Activated naive CD8-positive, alpha-beta T cell (primary cell): ENCODE measurements at regions not wholly inside any gene's neighbourhood (a gene's known extent, or its start where the extent isn't known, plus 50 kb on each side); places are given as distances from the start of the nearest gene placed in this dataset.

Source experiments
- H3K27ac Mint-ChIP-seq: one replicate; pipeline ENCODE4 v1.8.0; 2021; ENCODE audit warnings: mixed read lengths
- H3K27me3 Mint-ChIP-seq: one replicate; pipeline ENCODE4 v1.8.0; 2021; ENCODE audit warnings: mixed read lengths
- H3K36me3 Mint-ChIP-seq: one replicate; pipeline ENCODE4 v1.8.0; 2021; ENCODE audit warnings: mixed read lengths
- H3K4me1 Mint-ChIP-seq: one replicate; pipeline ENCODE4 v1.8.0; 2021; ENCODE audit warnings: low read depth, mixed read lengths
- H3K4me3 Mint-ChIP-seq: one replicate; pipeline ENCODE4 v1.8.0; 2021; ENCODE audit warnings: mild to moderate bottlenecking, mixed read lengths
- H3K9me3 Mint-ChIP-seq: one replicate; pipeline ENCODE4 v1.8.0; 2021; ENCODE audit warnings: low read depth, mixed read lengths

GRCh38 chr14:39877577-39878190, 445.5 kb upstream of the FBXO33 start:
- H3K27me3 Mint-ChIP-seq, result no peaks in the 10 kb centered on the region
- H3K36me3 Mint-ChIP-seq, result peaks cover 2% of the 10 kb centered on the region
- H3K4me3 Mint-ChIP-seq, result no peak overlapping the region
- peaks cover 7% of the 10 kb centered on the region for H3K4me1 Mint-ChIP-seq
- no peaks in the 10 kb centered on the region for H3K9me3 Mint-ChIP-seq
- no peak overlapping the region for H3K27ac Mint-ChIP-seq

GRCh38 chr14:39876916-39877315, 444.7 kb upstream of the FBXO33 start:
- H3K36me3 Mint-ChIP-seq, result peaks cover 2% of the 10 kb centered on the region
- H3K9me3 Mint-ChIP-seq, result no peaks in the 10 kb centered on the region
- H3K27me3 Mint-ChIP-seq, result no peaks in the 10 kb centered on the region
- H3K27ac Mint-ChIP-seq, result no peak overlapping the region
- H3K4me3 Mint-ChIP-seq, result no peak overlapping the region
- H3K4me1 Mint-ChIP-seq, result peaks cover 7% of the 10 kb centered on the region

- H3K9me3 Mint-ChIP-seq, result no peaks in the 10 kb centered on the region
- no peaks in the 10 kb centered on the region for H3K27me3 Mint-ChIP-seq
- H3K4me1 Mint-ChIP-seq, result peaks cover 7% of the 10 kb centered on the region
- no peak overlapping the region for H3K27ac Mint-ChIP-seq
- H3K36me3 Mint-ChIP-seq, result no peaks in the 10 kb centered on the region
- no peak overlapping the region for H3K4me3 Mint-ChIP-seq
Observed at GRCh38 chr14:39875028-39875427, 442.8 kb upstream of the FBXO33 start.

DNA sequence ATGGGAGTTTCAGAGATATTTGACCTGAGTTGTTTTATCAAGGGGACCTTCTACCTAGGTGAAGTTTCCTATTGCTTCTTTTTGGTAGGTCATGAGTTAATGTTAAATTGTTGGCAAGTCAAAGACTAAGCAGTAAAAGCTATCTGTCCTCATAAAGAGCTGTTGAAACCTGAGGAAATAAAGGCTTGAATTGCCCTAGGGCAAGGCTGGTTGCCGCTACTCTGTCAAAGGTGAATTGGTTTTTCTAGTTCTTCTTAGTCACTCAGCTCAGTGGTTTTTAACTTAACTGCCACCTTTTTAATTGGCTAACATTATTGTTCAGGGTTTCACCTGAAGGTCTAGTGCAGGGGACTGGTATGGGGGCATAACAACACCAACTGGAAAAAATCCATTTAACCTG, 441.6 kb upstream of the FBXO33 start:
- Mint-ChIP-seq H3K4me1 (peaks cover 7% of the 10 kb centered on the region), H3K4me3 (no peak overlapping the region), H3K27me3 (no peaks in the 10 kb centered on the region), H3K9me3 (no peaks in the 10 kb centered on the region), H3K27ac (no peak overlapping the region), H3K36me3 (no peaks in the 10 kb centered on the region)

GRCh38 chr14:39868949-39869348, 436.7 kb upstream of the FBXO33 start:
- peaks cover 2% of the 10 kb centered on the region for H3K4me1 Mint-ChIP-seq
- H3K36me3 Mint-ChIP-seq, result no peaks in the 10 kb centered on the region
- no peak overlapping the region for H3K4me3 Mint-ChIP-seq
- no peak overlapping the region for H3K27ac Mint-ChIP-seq
- peaks cover 5% of the 10 kb centered on the region for H3K9me3 Mint-ChIP-seq
- H3K27me3 Mint-ChIP-seq, result no peaks in the 10 kb centered on the region

GRCh38 chr14:39868251-39868650, 436.0 kb upstream of the FBXO33 start:
- H3K4me3 Mint-ChIP-seq, result no peak overlapping the region
- no peaks in the 10 kb centered on the region for H3K4me1 Mint-ChIP-seq
- no peaks in the 10 kb centered on the region for H3K27me3 Mint-ChIP-seq
- H3K9me3 Mint-ChIP-seq, result peaks cover 5% of the 10 kb centered on the region
- H3K27ac Mint-ChIP-seq, result no peak overlapping the region
- no peaks in the 10 kb centered on the region for H3K36me3 Mint-ChIP-seq

GRCh38 chr14:39863441-39863840, 431.2 kb upstream of the FBXO33 start:
- H3K36me3 Mint-ChIP-seq, result no peaks in the 10 kb centered on the region
- no peaks in the 10 kb centered on the region for H3K27me3 Mint-ChIP-seq
- H3K4me3 Mint-ChIP-seq, result no peak overlapping the region
- peaks cover 5% of the 10 kb centered on the region for H3K9me3 Mint-ChIP-seq
- no peaks in the 10 kb centered on the region for H3K4me1 Mint-ChIP-seq
- H3K27ac Mint-ChIP-seq, result no peak overlapping the region

GRCh38 chr14:39861696-39862095, 429.5 kb upstream of the FBXO33 start:
- no peaks in the 10 kb centered on the region for H3K9me3 Mint-ChIP-seq
- no peaks in the 10 kb centered on the region for H3K4me1 Mint-ChIP-seq
- no peak overlapping the region for H3K4me3 Mint-ChIP-seq
- H3K27me3 Mint-ChIP-seq, result no peaks in the 10 kb centered on the region
- no peaks in the 10 kb centered on the region for H3K36me3 Mint-ChIP-seq
- no peak overlapping the region for H3K27ac Mint-ChIP-seq

DNA sequence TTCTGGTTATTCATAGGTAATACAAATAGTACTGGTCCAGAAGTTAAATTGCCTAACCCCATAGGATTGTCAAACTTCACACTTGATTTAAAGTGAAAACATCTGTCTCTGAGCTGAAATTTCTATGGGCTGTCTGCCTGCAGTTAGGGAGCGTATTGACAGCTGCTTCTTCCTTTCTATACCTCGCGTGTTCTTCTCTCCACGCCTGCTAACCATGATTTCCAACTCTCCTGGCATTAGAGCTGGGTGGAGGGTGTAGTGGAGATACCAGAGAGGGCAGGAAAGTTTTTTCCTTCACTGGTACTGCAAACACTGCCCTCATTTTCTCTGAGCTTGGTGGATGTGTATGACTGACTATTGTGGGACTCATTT, 429.0 kb upstream of the FBXO33 start:
- Mint-ChIP-seq H3K27me3 (no peaks in the 10 kb centered on the region), H3K4me3 (no peak overlapping the region), H3K27ac (no peak overlapping the region), H3K36me3 (no peaks in the 10 kb centered on the region), H3K9me3 (no peaks in the 10 kb centered on the region), H3K4me1 (no peaks in the 10 kb centered on the region)

- H3K9me3 Mint-ChIP-seq, result no peaks in the 10 kb centered on the region
- no peaks in the 10 kb centered on the region for H3K4me1 Mint-ChIP-seq
- no peaks in the 10 kb centered on the region for H3K27me3 Mint-ChIP-seq
- no peak overlapping the region for H3K4me3 Mint-ChIP-seq
- H3K36me3 Mint-ChIP-seq, result no peaks in the 10 kb centered on the region
- no peak overlapping the region for H3K27ac Mint-ChIP-seq
Observed at GRCh38 chr14:39860596-39861228, 428.5 kb upstream of the FBXO33 start.

DNA sequence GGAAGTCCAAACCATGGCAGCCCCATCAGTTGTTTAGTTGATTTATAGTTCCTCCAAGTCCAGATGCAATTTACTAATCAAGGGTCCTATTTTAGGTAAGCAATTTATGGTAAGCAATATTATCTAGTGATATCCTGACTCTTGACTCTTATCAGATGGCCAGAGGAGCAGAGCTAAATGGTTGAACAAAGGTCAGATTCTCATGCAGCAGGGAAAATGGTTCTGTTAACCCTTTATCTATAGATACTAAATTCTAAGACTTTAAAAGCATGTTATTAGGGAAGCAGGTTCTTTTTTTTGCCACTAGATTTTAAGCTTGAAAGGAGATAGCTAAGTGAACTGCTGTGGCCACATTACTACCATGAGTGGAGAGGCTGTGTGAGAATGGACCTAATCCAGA, 427.1 kb upstream of the FBXO33 start:
- Mint-ChIP-seq H3K9me3 (no peaks in the 10 kb centered on the region), H3K4me1 (no peaks in the 10 kb centered on the region), H3K4me3 (no peak overlapping the region), H3K27ac (no peak overlapping the region), H3K27me3 (no peaks in the 10 kb centered on the region), H3K36me3 (no peaks in the 10 kb centered on the region)

GRCh38 chr14:39857376-39858055, 425.3 kb upstream of the FBXO33 start:
- no peaks in the 10 kb centered on the region for H3K36me3 Mint-ChIP-seq
- no peak overlapping the region for H3K4me3 Mint-ChIP-seq
- H3K9me3 Mint-ChIP-seq, result no peaks in the 10 kb centered on the region
- no peak overlapping the region for H3K27ac Mint-ChIP-seq
- H3K4me1 Mint-ChIP-seq, result no peaks in the 10 kb centered on the region
- no peaks in the 10 kb centered on the region for H3K27me3 Mint-ChIP-seq

- no peaks in the 10 kb centered on the region for H3K27me3 Mint-ChIP-seq
- no peaks in the 10 kb centered on the region for H3K4me1 Mint-ChIP-seq
- no peak overlapping the region for H3K27ac Mint-ChIP-seq
- no peaks in the 10 kb centered on the region for H3K36me3 Mint-ChIP-seq
- no peaks in the 10 kb centered on the region for H3K9me3 Mint-ChIP-seq
- no peak overlapping the region for H3K4me3 Mint-ChIP-seq
Observed at GRCh38 chr14:39853441-39853840, 421.2 kb upstream of the FBXO33 start.

DNA sequence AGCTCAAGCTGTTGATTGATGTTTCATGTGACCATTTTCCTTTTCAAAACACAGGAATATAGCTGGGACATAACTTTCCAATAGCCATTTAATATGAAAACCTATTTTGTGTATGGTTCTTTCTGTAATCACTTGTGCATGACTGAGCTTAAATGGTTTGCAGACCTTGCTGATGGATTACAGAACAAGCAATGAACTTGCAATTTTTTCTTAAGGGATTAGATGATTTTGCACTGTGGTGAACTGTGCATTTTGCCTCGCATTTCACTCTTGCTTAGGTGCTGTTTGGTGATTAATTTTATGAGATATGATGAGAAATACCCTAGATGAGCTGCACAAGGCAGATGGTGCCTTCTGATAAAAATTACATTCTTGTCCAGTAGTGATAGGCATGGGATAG, 419.0 kb upstream of the FBXO33 start:
- no peaks in the 10 kb centered on the region for H3K4me1 Mint-ChIP-seq
- no peaks in the 10 kb centered on the region for H3K36me3 Mint-ChIP-seq

GRCh38 chr14:39847852-39848251, 415.6 kb upstream of the FBXO33 start:
- H3K27ac Mint-ChIP-seq, result no peak overlapping the region
- H3K4me1 Mint-ChIP-seq, result no peaks in the 10 kb centered on the region
- H3K9me3 Mint-ChIP-seq, result no peaks in the 10 kb centered on the region
- H3K27me3 Mint-ChIP-seq, result no peaks in the 10 kb centered on the region
- no peak overlapping the region for H3K4me3 Mint-ChIP-seq
- H3K36me3 Mint-ChIP-seq, result no peaks in the 10 kb centered on the region

More for the DNA sequence above, 419.0 kb upstream of the FBXO33 start:
- H3K27ac Mint-ChIP-seq, result no peak overlapping the region
- no peak overlapping the region for H3K4me3 Mint-ChIP-seq
- no peaks in the 10 kb centered on the region for H3K9me3 Mint-ChIP-seq
- H3K27me3 Mint-ChIP-seq, result no peaks in the 10 kb centered on the region

DNA sequence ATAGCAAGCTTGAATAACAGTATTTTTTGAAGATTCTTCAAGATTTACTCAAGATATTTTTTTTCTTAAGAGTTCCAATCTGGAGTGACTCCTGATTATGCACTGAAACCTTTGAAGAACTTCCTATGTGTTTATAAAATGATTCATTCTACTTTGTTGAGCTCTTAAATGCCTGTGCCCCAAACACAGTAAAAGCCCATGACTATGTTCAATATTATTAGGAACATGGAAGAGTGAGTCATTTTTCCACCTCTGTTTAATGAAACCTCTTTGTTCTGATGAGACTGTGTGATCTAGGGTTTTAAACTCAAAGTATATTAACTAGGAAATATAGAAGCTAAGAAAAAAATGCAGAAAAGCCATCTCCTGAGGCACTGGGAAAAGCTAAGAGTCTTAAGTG, 415.0 kb upstream of the FBXO33 start:
- H3K36me3 Mint-ChIP-seq, result no peaks in the 10 kb centered on the region
- no peaks in the 10 kb centered on the region for H3K9me3 Mint-ChIP-seq
- H3K4me3 Mint-ChIP-seq, result no peak overlapping the region
- no peak overlapping the region for H3K27ac Mint-ChIP-seq
- no peaks in the 10 kb centered on the region for H3K4me1 Mint-ChIP-seq
- no peaks in the 10 kb centered on the region for H3K27me3 Mint-ChIP-seq
